Muscle layer of colon (tissue), 2 donors: ENCODE measurements at regions not wholly inside any gene's neighbourhood (a gene's known extent, or its start where the extent isn't known, plus 50 kb on each side); places are given as distances from the start of the nearest gene placed in this dataset.

Experiments
- H3K27ac ChIP-seq: one replicate; pipeline ENCODE4 v1.7.0; 2013; ENCODE audit warnings: low read depth, mild to moderate bottlenecking, low read length, moderate library complexity
- H3K27me3 ChIP-seq, 2 donors: one replicate each; pipeline ENCODE4 v1.7.0; 2013; ENCODE audit warnings: low read length in 2 of 2, mild to moderate bottlenecking in 2 of 2; ENCODE audit not compliant: insufficient read depth in 2 of 2, control insufficient read depth in 1 of 2
- H3K36me3 ChIP-seq: one replicate; pipeline ENCODE4 v1.7.0; 2013; ENCODE audit warnings: mild to moderate bottlenecking, low read length; ENCODE audit not compliant: insufficient read depth
- H3K4me1 ChIP-seq: one replicate; pipeline ENCODE4 v1.7.0; 2013; ENCODE audit warnings: mild to moderate bottlenecking, low read length; ENCODE audit not compliant: insufficient read depth
- H3K4me3 ChIP-seq, 2 donors: one replicate each; pipeline ENCODE4 v1.7.0; 2013; ENCODE audit warnings: low read length in 2 of 2, low read depth in 1 of 2, mild to moderate bottlenecking in 1 of 2, moderate library complexity in 1 of 2
- H3K9ac ChIP-seq: one replicate; pipeline ENCODE4 v1.7.0; 2013; ENCODE audit warnings: low read length
- H3K9me3 ChIP-seq: one replicate; pipeline ENCODE4 v1.7.0; 2013; ENCODE audit warnings: mild to moderate bottlenecking, low read length
- donor health status: abdominal sarcoma.
- donor health status: Adenocarcinoma of cecum.

DNA sequence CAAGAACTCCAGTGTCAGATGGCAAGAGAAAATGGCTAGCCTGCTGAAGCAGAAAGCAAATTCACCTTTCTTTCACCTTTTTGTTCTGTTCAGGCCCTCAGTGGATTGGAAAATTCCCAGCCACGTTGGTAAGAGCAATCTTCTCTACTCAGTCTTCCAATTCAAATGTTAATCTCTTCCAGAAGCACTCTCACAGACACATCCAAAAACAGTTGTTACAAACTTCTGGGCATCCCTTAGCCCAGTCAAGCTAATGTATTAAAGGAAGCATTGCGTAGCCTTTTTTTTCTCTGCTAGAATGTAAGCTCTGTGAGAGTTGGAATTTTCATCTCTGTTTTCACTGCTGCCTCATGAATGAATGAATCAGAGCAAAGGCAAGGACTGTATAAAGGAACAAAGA lies 109.2 kb upstream of the ROBO2 start:
- no peak overlapping the region for H3K4me3 ChIP-seq
- no peaks in the 10 kb centered on the region for H3K9me3 ChIP-seq
- H3K4me1 ChIP-seq, result no peaks in the 10 kb centered on the region
- no peak overlapping the region for H3K27ac ChIP-seq
- no peak overlapping the region for H3K9ac ChIP-seq
- no peaks in the 10 kb centered on the region for H3K36me3 ChIP-seq
- no peaks in the 10 kb centered on the region for H3K27me3 ChIP-seq

DNA sequence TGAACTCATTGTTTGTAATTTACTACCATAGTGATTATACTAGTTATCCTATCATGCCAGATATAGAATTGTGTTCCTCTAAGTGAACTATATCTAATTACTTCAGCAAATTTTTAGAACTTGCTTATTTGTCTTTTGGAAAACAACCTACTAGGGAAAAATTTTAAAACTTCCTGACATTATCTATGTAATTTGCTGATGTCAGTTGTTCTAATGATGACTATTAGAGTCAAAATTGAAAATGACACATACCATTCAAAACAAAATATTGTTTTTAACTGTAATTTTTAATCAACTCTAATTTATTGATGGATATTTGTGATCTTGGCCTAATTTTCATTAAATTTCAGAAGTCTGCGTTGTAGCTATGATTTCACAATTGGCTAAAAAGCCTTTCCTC lies 106.7 kb upstream of the ROBO2 start:
- Histone ChIP-seq H3K9me3 (no peaks in the 10 kb centered on the region), H3K4me3 (no peak overlapping the region), H3K9ac (no peak overlapping the region), H3K4me1 (no peaks in the 10 kb centered on the region), H3K27me3 (no peaks in the 10 kb centered on the region), H3K27ac (no peak overlapping the region), H3K36me3 (no peaks in the 10 kb centered on the region)

DNA sequence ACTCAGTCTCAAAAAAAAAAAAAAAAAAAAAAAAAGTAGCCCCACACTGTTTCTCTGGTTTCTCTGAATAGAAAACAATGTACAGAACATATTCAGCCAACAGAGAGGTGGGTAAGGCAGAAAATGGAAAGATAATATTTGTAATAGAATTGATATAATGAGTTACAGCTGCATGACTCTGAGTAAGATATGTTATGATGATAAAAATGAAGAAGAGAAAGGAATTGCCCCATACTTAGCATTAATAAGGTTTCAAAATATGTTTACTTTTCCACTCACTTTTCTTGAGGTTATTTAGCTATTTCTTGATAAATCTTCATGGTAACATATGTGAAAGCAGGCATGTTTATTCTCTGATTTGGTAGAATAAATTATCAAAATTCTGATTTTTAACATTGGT lies 100.9 kb upstream of the ROBO2 start:
- H3K27ac ChIP-seq, result no peak overlapping the region
- H3K4me3 ChIP-seq, result no peak overlapping the region
- H3K9ac ChIP-seq, result no peak overlapping the region
- no peaks in the 10 kb centered on the region for H3K9me3 ChIP-seq
- no peaks in the 10 kb centered on the region for H3K36me3 ChIP-seq
- no peaks in the 10 kb centered on the region for H3K27me3 ChIP-seq
- H3K4me1 ChIP-seq, result no peaks in the 10 kb centered on the region

DNA sequence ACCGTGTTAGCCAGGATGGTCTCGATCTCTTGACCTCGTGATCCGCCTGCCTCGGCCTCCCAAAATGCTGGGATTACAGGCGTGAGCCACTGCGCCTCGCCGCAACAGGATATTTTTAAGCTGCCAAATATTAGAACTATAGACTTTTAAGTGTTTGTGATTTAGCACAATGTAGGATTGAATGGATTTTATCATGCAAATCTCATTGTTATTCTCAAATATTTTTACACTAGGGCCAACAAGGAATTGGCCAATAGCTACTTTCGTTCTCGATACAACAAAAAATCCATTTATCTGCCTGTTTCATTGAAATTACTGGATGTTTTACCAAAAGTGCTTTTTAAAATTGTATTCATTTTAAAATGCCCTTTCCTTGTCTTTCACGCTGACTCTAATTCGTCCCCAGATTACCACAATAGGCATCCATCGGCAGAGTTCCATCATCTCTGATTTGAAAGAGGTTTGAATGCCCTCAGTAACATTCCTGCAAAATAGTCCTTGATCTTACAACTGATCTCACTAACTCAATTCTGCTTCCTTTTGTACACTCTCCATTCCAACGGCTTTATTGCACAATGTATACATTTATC lies 99.6 kb upstream of the ROBO2 start:
- Histone ChIP-seq H3K9me3 (no peaks in the 10 kb centered on the region), H3K27ac (no peak overlapping the region), H3K4me1 (no peaks in the 10 kb centered on the region), H3K27me3 (no peaks in the 10 kb centered on the region), H3K36me3 (no peaks in the 10 kb centered on the region), H3K4me3 (no peak overlapping the region), H3K9ac (no peak overlapping the region)

DNA sequence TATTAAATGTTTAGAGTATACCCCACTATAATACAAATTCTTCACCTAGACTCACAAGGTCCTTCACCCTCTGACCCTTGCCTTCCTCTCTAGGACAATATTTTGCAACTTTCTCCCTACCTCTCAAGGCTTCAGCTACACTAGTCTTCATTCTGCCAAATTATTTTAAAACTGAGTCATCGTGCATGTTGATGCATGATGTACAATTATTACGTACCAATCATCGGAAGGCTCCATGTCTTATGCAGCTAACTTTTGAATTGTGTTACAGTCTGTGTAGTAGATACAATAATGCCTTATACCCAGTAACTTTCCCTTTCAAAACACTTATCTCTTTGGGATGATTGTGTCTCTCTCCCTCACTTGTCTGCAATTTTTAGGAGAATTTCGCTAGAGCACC lies 98.5 kb upstream of the ROBO2 start:
- H3K9me3 ChIP-seq, result no peaks in the 10 kb centered on the region
- no peak overlapping the region for H3K27ac ChIP-seq
- no peaks in the 10 kb centered on the region for H3K4me1 ChIP-seq
- no peaks in the 10 kb centered on the region for H3K36me3 ChIP-seq
- no peak overlapping the region for H3K4me3 ChIP-seq
- no peaks in the 10 kb centered on the region for H3K27me3 ChIP-seq
- no peak overlapping the region for H3K9ac ChIP-seq

DNA sequence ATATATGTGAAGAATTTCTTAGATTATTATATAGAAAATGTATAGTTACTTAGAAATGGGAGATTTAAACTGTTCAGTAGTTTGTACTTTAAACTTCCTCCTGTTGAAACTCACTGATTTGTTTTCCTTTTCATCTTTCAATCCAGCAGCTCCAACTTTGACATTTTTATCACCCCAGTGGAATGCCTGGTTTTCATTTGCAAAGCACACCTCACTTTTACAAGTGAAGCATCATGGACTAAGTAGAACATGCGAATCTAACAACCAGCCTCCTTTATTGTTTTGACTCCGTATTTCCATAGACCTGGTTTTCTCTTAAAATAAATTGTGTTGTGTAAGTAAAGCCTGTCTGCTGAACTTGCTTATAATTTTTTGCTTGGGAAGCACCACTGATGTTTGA lies 97.8 kb upstream of the ROBO2 start:
- Histone ChIP-seq H3K9me3 (no peaks in the 10 kb centered on the region), H3K27ac (no peak overlapping the region), H3K4me3 (no peak overlapping the region), H3K4me1 (no peaks in the 10 kb centered on the region), H3K27me3 (no peaks in the 10 kb centered on the region), H3K36me3 (no peaks in the 10 kb centered on the region), H3K9ac (no peak overlapping the region)

DNA sequence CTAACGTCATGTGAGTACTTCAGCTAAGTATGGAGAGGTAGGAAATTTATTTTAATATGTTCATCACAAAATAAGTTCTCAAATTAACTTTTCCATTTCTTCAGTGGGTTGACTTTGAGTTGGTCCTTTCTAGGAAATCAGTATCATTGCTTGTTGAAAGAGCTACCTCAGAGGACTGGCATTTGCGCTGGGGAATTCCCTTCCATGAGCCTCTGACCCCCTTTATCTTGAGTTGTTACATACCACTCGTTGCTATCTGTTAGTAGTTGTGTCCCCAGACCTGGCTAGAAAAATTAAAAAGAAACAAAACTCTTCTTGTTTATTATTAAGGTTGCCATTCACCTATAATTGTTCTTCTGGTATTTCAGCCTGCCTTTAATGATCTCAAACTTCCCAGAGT lies 96.8 kb upstream of the ROBO2 start:
- no peaks in the 10 kb centered on the region for H3K27me3 ChIP-seq
- H3K27ac ChIP-seq, result no peak overlapping the region
- H3K9me3 ChIP-seq, result no peaks in the 10 kb centered on the region
- H3K4me1 ChIP-seq, result no peaks in the 10 kb centered on the region
- H3K4me3 ChIP-seq, result no peak overlapping the region
- no peak overlapping the region for H3K9ac ChIP-seq
- H3K36me3 ChIP-seq, result no peaks in the 10 kb centered on the region

DNA sequence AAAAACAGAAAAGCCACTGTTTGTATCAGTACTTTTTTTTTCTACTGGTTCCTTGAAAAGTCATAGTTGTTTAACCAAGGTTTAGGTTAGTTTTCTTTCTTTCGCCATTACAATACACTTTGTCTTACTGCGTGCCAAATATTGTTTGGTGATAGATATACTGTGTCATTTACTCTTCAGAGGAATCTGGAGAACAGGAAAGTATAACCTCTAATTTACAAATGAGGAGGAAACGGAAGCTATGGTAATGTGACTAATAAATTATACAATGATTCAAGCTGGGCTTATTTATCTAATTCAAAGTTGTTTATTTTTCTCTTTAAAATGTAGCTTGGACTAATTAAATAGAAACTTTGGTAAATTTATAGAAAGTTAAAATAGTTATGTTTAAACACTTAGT lies 96.2 kb upstream of the ROBO2 start:
- Histone ChIP-seq H3K27me3 (no peaks in the 10 kb centered on the region), H3K4me1 (no peaks in the 10 kb centered on the region), H3K36me3 (no peaks in the 10 kb centered on the region), H3K9ac (no peak overlapping the region), H3K4me3 (no peak overlapping the region), H3K27ac (no peak overlapping the region), H3K9me3 (no peaks in the 10 kb centered on the region)

DNA sequence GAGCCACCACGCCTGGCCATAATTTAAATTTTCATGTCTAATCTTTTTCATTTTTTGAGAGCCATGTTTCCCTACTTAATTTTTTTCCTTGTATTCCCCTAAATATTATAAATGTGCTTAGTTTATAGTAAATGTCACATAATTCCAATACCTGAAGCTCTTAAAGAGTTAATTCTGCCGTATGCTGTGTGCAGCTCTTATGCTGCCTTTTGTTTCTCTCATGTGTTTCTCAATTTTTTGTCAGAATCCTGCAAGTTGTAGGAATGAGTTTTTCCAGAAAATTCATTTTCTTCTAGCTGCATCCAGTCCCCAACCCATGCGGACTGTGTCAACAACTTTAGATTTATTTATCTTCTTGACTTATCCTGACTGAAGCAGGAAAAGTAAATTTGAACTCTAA lies 90.9 kb upstream of the ROBO2 start:
- Histone ChIP-seq H3K27me3 (no peaks in the 10 kb centered on the region), H3K4me1 (no peaks in the 10 kb centered on the region), H3K27ac (no peak overlapping the region), H3K4me3 (no peak overlapping the region), H3K36me3 (no peaks in the 10 kb centered on the region), H3K9me3 (no peaks in the 10 kb centered on the region), H3K9ac (no peak overlapping the region)

DNA sequence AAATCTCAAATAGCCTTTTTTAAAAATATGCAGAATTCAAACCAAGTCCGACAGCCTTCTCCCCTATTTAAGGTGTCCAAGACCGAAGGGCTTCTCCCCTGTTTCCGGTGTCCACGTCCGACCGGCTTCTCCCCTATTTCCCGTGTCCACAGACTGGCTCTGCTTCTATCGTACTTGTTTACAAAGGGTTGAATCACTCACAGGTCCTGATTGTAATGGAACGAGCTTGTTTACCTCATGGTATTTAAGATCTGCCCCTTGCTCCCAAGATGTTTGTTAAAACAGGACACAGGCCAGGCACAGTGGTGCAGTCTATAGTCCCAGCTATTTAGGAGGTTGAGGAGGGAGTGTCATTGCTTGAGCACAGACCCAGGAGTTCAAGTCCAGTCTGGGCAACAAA lies 90.4 kb upstream of the ROBO2 start:
- H3K9ac ChIP-seq, result no peak overlapping the region
- H3K4me3 ChIP-seq, result no peak overlapping the region

DNA sequence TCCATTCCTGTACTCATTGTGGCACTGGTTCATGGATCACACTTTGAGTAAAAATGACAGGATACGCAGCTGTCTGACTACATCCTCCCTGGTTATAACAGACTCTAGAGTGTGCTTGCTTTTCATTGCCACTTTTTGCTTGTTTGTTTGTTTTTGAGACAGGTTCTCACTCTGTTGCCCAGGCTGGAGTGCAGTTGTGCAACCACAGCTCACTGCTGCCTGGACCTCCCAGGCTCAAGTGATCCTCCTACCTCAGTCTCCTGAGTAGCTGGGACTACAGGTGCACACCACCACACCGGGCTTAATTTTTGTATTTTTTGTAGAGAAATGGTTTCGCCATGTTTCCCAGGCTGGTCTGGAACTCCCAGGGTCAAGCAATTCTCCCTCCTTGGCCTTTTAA lies 89.3 kb upstream of the ROBO2 start:
- Histone ChIP-seq H3K9ac (no peak overlapping the region), H3K36me3 (no peaks in the 10 kb centered on the region), H3K4me1 (no peaks in the 10 kb centered on the region), H3K4me3 (no peak overlapping the region), H3K27me3 (no peaks in the 10 kb centered on the region), H3K27ac (no peak overlapping the region), H3K9me3 (no peaks in the 10 kb centered on the region)

More for the DNA sequence above, 90.4 kb upstream of the ROBO2 start:
- Histone ChIP-seq H3K4me1 (no peaks in the 10 kb centered on the region), H3K27ac (no peak overlapping the region), H3K9me3 (no peaks in the 10 kb centered on the region), H3K27me3 (no peaks in the 10 kb centered on the region), H3K36me3 (no peaks in the 10 kb centered on the region)

DNA sequence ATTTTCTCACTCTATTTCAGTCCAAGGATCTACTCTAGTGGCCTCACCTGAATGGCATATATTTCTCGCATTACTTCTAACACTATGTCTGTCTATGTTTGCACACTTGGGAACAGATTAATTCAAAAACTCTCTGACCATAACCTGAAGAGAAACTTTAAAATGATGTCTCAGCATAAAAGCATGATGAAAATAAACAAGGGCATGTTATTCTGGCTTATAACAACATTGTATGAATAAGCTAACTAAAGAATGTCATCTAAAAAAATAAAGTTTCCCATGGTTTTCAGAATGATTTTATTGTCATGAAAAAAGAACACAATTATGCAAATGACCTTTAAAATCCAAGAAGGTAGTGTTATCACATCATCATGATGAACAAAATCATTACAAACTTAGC lies 85.5 kb upstream of the ROBO2 start:
- H3K36me3 ChIP-seq, result no peaks in the 10 kb centered on the region
- H3K27me3 ChIP-seq, result no peaks in the 10 kb centered on the region
- no peak overlapping the region for H3K27ac ChIP-seq
- no peaks in the 10 kb centered on the region for H3K9me3 ChIP-seq
- H3K4me3 ChIP-seq, result no peak overlapping the region
- no peak overlapping the region for H3K9ac ChIP-seq
- no peaks in the 10 kb centered on the region for H3K4me1 ChIP-seq
